Dedifferentiated amniotic fluid mesenchymal stem cell (primary cell): ENCODE measurements at regions not wholly inside any gene's neighbourhood (a gene's known extent, or its start where the extent isn't known, plus 50 kb on each side); places are given as distances from the start of the nearest gene placed in this dataset.
"Not testable (repeated sequence)": the region's sequence is repeated elsewhere in the genome, so short reads cannot be mapped to it uniquely, and the experiment has no call there.

ENCODE experiments used
- DNase-seq: peaks from one replicate; pipeline ENCODE4 v3.0.0-alpha.2; 2016; ENCODE audit errors: extremely low spot score

DNA sequence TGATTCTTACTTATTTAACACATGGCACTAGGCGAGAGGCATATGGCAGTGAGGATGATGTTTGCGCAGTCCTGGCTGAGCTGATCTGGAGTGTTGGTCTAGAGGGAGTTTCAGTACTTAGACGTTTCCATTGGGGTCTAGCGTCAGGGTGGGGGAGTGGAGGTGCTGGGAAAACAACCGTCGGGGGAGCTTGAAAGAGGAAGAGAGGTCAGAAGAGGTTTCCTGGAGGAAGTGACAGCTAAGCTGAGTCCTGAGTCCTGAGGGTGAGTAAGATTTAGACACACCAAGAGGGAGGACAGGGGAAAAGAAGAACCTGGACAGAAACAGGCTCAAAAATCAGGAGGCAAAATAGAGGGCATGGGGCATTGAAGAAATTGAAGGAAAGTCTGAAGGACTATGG is 81.4 kb downstream of the ALOX5AP start:
- no peak for DNase-seq

DNA sequence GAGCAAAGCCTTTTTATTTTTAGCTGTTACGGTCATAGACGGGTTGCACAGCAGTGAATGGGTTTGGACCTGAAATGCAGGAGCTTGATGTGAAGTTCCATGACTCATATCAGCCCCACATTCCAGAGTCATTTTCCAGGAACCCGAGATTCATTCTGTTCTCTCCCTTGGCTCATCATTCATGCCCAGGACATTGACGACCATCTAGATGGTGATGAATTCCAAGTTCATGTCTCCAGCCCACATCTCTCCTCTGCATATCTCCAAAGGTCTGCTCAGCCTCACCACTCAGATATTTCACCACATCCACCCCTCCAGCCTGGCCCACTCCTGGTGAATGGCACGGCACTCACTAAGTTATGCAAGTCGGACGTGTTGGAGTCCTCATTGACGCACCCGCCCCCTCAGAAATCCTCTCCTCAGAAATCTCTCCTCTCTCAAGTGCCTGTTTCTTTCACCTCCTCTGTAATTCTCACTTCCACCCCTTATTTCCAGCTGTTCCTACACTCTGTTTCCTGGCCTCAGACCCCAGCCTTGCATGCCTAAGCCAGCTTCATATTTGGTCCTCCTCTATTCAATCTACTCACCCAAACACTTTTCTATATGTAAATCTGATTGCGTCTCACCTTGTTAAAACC is 83.1 kb downstream of the ALOX5AP start:
- DNase-seq = no peak

DNA sequence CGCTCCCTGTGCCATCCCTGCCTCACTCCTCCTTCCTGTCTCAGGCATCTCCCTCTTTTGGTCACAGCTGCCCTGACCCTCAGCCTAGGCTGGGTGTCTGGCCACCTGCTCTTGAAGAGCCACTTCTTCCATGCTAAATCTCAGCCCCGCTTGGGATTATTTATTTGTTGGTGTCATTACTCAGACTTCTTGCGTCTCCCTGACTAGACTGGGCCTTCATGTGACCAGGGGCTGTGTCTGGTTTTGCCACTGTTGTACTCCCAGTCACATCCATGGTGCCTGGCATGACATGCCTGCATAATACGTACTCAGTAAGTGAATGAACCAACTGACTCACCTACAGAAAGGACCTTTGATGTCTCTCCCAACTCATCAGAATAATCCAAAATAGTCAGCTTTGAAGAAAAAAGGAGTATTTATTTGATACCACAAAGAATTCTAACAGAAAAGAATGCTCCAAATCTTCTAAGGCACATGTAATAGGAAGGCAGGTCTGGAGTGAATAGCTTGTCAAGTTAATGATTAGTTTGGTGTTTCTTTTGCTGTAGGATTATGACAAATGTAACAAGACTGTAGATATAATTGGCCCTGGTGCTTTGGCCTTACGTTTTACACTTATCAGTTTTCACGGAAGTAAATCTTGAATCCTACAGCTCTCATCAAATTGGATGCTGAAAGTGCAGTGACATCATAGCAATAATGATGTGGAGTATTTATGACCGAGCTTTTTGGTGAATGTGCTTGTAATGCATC is 84.0 kb downstream of the ALOX5AP start:
- DNase-seq = no peak

DNA sequence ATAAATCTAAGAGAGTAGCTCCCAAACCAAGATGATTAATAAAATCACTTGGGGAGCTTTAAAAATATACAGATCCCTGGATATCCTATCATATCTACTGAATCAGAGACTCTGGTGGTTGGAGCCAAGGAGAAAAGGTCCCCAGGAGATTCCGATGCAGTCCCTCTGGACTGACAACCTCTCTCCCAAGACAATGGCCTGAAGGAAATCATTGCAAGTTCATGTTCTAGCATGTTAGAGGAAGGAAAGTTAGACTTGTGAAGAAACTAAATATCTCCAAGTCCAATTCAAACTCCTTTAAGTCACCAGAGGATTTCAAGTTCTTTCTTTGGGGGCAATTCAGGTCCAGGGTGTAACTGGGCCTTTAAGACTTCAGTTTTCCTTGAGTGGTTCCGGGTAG is 84.7 kb upstream of the MEDAG start:
- DNase-seq = no peak

DNA sequence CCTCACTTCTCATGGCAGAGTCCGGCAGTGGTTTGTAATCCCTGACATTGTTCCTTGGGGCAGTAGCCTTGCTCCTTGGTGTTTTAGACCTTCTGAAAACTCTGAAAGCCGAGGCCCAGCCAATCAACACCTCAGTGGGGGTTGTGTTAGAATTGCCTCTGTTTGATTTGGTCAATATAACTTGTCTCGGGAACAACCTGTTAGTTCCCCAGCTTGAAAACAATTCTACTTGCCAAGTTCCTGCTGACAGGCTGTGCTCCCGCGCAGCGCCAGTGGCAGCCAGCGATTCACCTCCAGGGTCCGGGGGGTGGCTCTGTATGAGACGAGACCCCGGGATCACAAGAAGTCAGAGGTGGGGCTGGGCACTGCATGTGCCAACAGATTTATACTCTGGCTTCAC is 81.4 kb upstream of the MEDAG start:
- DNase-seq = no peak

DNA sequence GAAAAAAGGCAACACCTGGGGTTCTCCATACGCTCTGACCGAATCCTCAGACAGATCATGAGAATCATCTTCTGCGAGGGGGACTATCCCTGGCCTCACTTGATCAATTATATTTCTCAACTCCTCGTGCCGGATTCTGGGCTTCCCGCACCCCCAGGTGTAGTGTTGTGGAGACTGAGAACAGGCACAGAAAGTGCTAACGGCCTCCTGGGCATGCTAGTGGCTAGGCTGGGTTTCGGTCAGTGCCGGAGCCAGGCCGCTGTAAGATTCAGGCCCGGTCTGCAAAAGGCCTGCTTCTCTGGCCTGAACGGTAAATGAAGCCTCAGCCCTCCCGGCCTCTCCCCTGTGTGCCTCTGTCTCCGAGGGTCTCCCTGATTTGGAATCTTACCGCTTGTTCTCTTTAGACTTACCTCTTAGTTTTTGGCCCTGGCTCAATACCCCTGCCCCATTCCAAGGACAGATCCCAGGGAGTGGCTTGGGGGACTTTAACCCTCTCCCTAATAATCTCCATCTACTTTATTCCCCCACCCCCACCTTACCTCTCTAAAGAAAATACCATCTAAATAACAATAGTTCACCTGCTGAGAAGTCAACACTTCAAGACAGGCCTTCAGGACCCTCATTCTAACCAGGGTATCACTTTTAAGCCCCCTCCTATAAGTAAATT is 79.0 kb upstream of the MEDAG start:
- no peak for DNase-seq

DNA sequence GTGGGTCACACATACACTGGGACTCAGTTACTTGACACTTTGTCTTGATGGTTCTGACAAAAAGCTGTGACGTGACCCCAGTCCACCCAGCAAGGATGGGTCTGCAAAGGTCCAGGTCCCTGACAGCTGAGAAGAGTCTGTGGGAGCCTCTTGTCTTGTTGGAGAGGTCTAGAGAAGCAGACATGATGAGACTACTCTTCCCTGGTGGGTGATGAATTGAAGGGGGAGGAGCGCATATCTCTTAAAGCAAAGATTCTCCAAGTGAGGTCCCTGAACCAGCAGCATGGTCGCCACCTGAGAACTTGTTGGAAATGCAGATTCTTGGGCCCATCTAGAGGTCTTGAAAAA is 78.5 kb upstream of the MEDAG start:
- DNase-seq = no peak

DNA sequence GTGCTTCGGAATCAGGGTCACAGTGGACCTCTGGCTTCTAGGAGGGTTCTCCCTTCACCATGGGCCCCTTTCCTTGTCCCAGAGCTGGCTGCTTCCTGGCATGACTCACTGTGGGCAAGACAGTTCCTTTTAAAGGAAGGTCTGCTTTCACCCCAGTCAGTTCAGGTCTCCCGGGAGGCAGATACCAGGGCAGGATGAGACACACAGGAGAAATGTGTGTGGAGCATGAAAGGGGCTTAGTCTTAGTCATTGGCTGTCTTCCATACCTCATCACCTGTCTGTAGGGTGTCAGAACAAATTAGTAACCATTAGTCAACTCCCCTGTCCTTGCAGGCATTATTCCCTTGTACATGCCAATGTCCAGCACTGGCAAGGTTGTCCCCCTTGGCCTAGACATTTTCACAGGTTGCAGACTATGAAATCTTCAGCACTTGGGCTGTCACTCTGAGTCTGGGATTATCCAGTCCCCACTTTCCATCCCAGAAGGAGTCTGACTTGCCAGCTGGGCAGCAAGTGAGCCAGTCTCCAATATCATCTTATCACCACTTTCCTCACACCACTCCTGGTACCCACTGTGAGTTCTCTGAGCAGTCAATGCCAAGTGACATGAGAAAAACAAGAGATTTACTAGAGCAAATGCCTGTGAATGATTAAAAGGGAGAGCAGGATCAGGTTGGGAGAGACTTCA is 76.8 kb upstream of the MEDAG start:
- no peak for DNase-seq

DNA sequence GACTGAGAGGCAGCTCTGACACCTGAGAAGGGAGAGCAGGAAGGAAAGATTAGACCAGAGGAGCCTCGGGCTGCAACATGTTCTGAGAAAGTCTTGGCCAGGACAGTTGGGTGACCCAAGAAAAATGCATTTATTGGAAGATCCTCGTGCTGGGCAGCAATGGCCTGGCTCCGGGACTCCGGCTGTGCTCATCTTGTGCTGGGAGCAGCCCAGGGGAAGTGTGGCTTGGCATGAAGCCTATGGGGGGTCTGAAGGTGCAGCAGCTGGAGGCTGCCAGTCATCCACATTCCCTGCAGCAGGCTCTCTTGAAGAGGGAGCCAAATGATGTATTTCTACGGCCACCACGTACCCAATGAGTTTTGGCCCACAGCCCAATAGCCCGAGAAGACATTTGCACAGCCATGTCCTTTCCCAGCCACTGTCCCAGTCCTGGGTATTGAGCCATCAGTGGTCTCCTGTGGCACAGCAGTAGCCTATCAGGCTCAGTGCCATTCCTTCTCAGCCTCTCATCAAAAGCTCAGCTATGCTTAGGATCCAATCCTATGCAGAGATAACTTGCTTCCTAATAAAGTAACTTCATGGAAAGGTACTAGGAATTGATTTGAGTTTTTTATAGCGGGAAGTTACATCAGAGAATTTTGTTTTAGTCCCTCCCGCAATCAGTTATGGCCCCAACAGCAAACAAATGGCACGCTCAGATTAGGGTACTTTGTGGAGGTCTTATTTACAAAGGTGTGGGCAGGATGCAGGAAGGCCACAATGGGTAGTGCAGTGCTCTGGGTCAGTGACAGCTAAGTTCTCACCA is 76.0 kb upstream of the MEDAG start:
- no peak for DNase-seq

DNA sequence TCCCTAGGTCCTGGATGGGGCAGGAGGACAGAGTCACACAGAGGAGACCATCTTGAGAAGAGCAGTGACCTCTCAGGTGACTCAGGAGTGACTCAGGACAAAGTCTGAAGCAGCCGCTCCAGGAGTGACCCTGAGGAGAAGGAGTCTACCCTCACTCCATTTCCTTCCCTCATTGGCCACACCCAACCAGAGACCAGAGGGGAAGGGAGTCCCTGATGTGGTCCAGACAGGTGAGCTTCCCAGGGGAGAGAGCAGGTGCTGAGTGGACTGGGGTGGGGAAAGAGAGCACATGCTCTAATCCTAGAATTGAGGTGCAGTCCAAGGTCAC is 75.5 kb upstream of the MEDAG start:
- DNase-seq = no peak

DNA sequence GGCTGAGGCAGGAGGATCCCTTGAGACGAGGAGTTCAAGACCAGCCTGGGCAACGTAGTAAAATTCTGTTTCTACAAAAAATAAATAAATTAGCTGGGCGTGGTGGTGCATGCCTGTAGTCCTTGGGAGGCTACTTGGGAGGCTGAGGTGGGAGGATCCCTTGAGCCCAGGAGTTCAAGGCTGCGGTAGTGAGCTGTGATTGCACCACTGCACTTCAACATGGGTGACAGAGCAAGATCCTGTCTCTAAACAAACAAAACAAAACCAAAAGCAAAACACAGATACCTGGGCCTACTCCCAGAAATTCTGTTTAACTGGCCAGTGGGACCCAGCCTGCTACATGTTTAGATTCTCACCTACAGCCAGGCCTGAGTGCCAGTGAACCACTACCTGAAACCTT is 74.6 kb upstream of the MEDAG start:
- DNase-seq = no peak

DNA sequence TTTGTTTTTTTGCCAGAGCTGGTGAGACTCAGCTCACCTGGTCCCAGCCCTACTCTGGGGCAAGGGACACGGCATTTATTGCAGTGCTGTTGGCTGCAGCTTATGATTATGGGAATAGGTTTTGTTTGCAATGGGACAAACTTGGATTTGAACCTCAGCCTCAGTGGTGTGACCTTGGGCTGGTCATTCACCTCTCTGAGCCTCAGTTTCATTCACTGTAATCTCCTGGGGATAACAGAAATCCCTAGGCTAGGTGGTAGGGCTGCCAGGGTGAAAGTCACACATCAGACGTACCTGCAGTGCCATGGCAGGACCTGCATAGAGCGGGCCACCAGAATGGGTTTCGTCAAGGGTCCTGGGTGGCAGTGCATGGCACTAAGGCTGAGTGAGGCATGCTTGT is 73.7 kb upstream of the MEDAG start:
- DNase-seq = no peak

DNA sequence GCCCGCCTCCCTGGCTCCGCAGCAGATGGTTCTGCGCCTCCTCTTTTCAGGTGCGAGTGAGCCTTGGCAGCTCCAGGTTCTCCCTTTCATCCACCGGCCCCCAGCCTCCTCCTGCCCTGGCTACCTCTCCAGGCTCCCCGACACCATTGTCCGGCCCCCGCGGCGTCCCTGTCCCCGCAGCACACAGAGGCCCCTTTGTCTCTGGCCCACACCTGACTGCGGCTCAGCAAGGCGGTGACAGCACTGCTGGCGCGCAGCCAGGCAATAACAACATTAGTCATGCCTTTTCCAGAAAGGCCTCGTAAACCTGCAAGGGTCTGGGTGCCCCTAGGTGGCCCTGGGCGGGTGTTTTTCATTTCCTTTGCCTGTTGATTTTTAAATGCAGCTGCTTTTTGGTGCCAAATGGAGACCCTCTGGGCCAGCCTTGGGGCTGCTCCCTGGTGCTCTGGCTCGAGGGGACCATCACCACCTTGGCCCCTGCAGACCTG is 73.2 kb upstream of the MEDAG start:
- no peak for DNase-seq

DNA sequence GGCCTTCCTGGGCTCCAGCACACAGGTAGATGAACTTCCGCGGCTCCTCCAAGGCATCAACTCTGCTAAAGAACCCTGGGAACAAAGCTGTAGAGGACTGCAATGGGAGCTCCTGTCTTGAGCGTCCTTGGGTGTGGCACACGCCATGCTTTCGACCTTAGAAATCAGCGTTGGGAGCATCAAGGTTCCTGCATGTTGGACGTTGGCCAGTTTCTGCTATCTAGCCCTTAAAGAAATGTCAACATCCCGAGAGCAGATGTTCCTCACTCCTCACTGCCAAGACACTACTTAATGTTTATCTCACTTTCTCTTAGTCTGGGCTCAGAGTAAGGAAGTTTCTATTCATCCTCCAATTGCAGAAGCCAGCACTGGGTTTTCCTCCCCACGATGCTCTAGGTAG is 70.6 kb upstream of the MEDAG start:
- DNase-seq = no peak

DNA sequence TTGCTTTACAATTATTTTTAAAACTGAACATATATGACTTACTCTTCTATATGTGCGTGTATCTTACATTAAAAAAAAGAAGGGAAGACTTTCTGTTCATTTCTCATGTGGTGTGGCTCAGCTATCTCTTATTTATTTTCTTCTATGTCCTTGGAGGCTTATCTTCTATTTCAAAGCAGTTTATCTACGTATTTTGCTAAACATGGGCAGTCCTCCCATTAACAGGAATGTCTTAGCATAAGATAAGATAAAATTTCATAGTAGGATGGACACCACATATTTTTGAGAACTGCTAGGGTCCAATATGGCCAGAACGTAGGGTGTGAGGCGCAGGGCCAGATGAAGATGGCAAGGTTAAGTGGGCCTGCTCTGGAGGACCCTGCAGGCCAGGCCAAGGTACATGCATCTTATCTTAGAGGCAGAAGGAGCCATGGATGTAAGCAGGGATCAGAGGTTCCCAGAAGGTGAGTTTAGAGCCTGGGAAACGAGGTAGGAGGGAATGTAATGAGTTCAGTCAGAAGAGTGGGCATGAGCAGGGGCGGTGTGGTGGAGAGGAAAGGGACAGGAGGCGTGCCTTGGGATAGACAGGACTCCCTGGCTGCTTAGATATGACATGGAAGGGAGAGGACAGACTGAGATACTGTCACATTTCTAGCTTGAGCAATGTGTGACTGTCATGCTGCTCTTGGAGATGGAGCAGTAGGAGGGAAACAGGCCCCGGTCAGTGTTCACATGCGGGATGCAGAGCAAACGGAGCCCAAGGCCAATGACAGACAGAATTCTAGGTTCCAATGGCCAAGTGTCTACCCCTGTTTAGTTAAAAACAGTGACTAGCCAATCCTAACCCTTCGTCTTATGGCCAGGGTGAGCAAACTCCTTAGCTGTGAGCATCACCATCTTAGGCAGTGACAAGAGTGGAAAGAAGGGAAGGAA is 68.6 kb upstream of the MEDAG start:
- no peak for DNase-seq

DNA sequence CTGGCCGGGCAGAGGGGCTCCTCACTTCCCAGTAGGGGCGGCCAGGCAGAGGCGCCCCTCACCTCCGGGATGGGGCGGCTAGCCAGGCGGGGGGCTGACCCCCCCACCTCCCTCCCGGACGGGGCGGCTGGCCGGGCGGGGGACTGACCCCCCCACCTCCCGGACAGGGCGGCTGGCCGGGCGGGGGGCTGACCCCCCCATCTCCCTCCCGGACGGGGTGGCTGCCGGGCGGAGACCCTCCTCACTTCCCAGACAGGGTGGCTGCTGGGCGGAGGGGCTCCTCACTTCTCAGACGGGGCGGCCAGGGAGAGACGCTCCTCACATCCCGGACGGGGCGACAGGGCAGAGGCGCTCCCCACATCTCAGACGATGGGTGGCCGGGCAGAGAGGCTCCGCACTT is 66.4 kb upstream of the MEDAG start:
- not testable (repeated sequence) for DNase-seq

DNA sequence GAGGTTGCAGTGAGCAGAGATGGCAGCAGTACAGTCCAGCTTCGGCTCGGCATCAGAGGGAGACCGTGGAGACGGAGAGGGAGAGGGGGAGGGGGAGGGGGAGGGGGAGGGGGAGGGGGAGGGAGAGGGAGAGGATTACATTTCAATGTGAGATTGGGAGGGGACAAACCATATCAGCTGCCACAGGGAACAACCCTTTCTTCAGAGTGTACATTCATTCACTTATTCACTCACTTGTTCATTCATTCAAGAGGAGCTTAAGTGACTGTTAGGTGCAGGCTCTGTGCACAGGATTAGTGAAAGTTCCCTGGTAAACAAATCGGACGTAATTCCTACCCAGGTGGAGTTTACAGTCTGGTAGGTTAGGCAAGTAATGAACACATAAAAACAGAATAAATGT is 65.6 kb upstream of the MEDAG start:
- DNase-seq = no peak

DNA sequence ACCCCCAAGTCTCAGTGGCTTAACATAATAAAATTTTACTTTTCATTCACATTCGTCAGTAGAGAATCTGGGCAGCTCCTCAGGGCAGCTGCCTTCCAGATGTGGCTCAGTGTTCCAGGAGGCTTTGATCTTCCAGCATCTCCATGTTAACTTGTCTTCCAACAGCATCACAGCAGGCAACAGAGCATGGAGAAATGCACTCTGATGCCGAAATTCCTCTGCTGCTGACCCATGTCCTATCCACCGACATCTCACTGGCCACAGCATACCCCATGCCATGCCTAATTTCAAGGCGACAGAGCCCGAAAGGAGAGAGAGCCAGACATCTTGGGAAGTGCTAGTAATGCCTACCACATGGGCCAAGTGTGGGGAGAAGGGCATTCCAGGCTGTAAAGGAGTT is 64.9 kb upstream of the MEDAG start:
- DNase-seq = no peak

DNA sequence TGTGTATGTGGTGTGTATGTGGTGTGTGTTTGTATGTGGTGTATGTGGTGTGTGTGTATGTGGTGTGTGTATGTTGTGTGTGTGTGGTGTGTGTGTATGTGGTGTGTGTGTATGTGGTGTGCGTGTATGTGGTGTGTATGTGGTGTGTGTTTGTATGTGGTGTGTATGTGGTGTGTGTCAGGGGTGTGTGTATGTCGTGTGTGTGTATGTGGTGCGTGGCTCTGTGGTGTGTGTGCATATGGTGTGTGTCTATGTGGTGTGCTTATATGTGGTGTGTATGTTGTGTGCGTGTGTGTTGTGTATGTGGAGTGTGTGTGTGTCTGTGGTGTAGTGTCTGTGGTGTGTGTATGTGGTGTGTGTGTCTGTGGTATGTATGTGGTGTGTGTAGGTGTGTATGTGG is 62.5 kb upstream of the MEDAG start:
- no peak for DNase-seq

DNA sequence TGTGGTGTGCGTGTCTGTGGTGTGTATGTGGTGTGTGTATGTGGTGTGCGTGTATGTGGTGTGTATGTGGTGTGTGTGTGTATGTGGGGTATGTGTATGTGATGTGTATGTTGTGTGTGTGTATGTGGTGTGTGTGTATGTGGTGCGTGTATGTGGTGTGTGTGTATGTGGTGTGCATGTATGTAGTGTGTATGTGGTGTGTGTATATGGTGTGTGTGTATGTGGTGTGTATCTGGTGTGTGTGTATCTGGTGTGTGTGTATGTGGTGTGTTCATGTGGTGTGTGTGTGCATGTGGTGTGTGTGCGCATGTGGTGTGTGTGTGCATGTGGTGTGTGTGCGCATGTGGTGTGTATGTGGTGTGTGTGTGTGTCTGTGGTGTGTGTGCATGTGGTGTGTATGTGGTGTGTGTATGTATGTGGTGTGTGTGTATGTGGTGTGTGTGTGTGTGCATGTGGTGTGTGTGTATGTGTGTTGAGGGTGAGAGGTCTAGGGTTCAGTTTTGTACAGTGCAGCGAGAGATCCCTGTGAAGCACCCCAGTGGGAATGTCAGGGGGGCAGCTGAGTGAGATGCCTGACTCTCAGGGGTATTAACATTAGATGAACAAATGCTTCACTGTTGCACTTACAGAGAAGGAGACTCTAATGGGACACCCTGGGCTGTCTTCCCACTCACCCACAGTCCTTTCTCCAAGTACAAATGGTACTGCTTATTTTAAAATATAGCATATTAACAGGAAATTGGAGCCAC is 61.3 kb upstream of the MEDAG start:
- DNase-seq = no peak
